ENCODE measurements at regions not wholly inside any gene's neighbourhood (a gene's known extent, or its start where the extent isn't known, plus 50 kb on each side); places are given as distances from the start of the nearest gene placed in this dataset.

- TF ChIP-seq CTCF (conservative IDR thresholded peaks at IDR 0.05) (no peak), ZFX (IDR thresholded peaks at IDR 0.05) (no peak)
Measured at GRCh38 chr5:98994611-98995010, 65.8 kb upstream of the CHD1 start.

All from C4-2B (cell line).